ENCODE measurements at regions not wholly inside any gene's neighbourhood (a gene's known extent, or its start where the extent isn't known, plus 50 kb on each side); places are given as distances from the start of the nearest gene placed in this dataset.

DNA sequence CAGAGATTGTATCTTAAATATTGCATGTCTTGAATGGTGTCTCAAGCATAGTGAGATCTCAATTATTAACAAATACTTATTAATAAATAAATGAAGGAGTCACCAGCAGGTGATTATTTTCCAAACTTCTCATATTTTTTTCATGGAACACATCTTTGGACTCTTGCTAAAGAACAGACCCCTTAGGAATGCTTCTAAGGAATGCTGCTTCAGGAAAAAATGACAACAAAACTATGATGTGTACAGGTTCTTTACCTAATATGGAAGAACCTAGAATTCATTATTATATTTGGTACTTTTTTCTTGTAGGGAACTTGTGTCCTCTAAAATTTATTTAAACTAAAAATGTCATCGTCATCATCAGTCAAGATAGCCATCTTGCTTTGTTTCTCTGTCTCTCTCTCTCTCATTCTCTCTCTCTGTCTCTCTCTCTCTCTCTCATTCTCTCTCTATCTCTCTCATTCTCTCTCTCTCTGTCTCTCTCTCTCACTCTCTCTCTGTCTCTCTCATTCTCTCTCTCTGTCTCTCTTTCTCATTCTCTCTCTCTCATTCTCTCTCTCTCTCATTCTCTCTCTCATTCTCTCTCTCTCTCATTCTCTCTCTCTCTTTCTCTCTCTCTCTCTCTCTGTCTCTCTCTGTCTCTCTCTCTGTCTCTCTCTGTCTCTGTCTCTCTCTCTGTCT lies 63.0 kb upstream of the ETS2 start:
- no peak for ATAC-seq
- H3K9ac ChIP-seq (ENCODE audit: insufficient read depth, low read depth, low read length) = no peak overlapping the region
- no peak for DNase-seq (ENCODE audit: low spot score)
- ChIA-PET CTCF (ENCODE audit: low intra/inter-chr PET ratio, low total read pairs) (no interaction called here), POLR2A (no interaction called here)
- H4K20me1 ChIP-seq (ENCODE audit: insufficient read depth, low read length) = no peaks in the 10 kb centered on the region
- 9% methylated on average over 1 of the region's 1 CpG for WGBS (ENCODE audit: low lambda C conversion rate)
- TF ChIP-seq ZNF878 (CRISPR knock-in tag; IDR thresholded peaks at IDR 0.05) = no peak
- TF ChIP-seq, protein P1, sequence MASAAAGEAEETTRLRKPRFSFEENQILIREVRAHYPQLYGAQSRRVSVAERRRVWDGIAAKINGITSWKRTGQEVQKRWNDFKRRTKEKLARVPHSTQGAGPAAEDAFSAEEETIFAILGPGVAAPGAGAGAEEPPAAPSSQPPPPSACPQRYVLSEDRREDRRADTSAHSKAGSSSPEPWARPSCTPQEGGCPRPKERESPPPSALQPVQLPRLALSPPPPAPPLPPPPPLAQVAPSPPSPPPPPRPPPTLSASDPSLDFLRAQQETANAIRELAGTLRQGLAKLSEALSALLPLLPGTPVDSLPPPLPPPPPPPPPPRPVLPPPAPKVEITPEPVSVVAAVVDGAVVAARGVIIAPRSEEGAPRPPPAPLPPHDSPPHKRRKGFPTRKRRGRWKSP (CRISPR knock-in tag; IDR thresholded peaks at IDR 0.05) = no peak
- TF ChIP-seq SAFB2 (CRISPR knock-in tag; IDR thresholded peaks at IDR 0.05; ENCODE audit: borderline replicate concordance, low read depth) = no peak
- no peak for TF ChIP-seq ZFP41 (CRISPR knock-in tag; IDR thresholded peaks at IDR 0.05; ENCODE audit: borderline replicate concordance)
- TF ChIP-seq PAF1 (CRISPR knock-in tag; IDR thresholded peaks at IDR 0.05) = no peak
- TF ChIP-seq, protein P2, sequence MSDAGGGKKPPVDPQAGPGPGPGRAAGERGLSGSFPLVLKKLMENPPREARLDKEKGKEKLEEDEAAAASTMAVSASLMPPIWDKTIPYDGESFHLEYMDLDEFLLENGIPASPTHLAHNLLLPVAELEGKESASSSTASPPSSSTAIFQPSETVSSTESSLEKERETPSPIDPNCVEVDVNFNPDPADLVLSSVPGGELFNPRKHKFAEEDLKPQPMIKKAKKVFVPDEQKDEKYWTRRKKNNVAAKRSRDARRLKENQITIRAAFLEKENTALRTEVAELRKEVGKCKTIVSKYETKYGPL (CRISPR knock-in tag; IDR thresholded peaks at IDR 0.05) = no peak
- TF ChIP-seq CAMTA2 (CRISPR knock-in tag; IDR thresholded peaks at IDR 0.05; ENCODE audit: borderline replicate concordance) = no peak
- TF ChIP-seq REXO4 (CRISPR knock-in tag; IDR thresholded peaks at IDR 0.05; ENCODE audit: borderline replicate concordance) = no peak
- no peak for TF ChIP-seq HNF4A (CRISPR knock-in tag; IDR thresholded peaks at IDR 0.05)
- TF ChIP-seq ZNF468 (CRISPR knock-in tag; IDR thresholded peaks at IDR 0.05) = no peak
- TF ChIP-seq EZH2 (conservative IDR thresholded peaks at IDR 0.05; ENCODE audit: low read depth, low read length) = no peak
- H3K4me2 ChIP-seq (ENCODE audit: low read depth, low read length) = no peak overlapping the region
- no peak overlapping the region for H3K4me3 ChIP-seq (replicated peaks in 1 of 3; ENCODE audit: insufficient read depth in 1 of 3, low read depth in 2 of 3, low read length in 3 of 3)
- no peaks in the 10 kb centered on the region for H3K36me3 ChIP-seq (replicated peaks in 1 of 2; ENCODE audit: control insufficient read depth in 1 of 2, insufficient read depth in 2 of 2, low read length in 2 of 2)
- H3K27me3 ChIP-seq (ENCODE audit: control insufficient read depth in 1 of 2, insufficient read depth in 2 of 2, low read length in 2 of 2) = no peaks in the 10 kb centered on the region
- no peak overlapping the region for H2AFZ ChIP-seq (ENCODE audit: low read length)
- no peak for FAIRE-seq
- intact Hi-C loops (cut with micrococcal nuclease; ENCODE audit: unreplicated experiment) = no loop called here
- no TSS peak for BruUV-seq (replicated peaks)
- in situ Hi-C loops (cut with HindIII; ENCODE audit: extremely low pct_ligation_motif_present, low pct_unique_long_range_greater_than_20kb) = no loop called here
- H3K79me2 ChIP-seq (ENCODE audit: insufficient read depth, low read length) = no peaks in the 10 kb centered on the region
- peaks cover 9% of the 10 kb centered on the region for H3K9me3 ChIP-seq (ENCODE audit: low read length)
- H3K4me1 ChIP-seq (ENCODE audit: insufficient read depth, low read length) = peaks cover 22% of the 10 kb centered on the region
- H3K27ac ChIP-seq (ENCODE audit: extremely low read length, insufficient read depth, low read length) = no peak overlapping the region
